Left lobe of liver (tissue), 2 donors: ENCODE measurements at regions not wholly inside any gene's neighbourhood (a gene's known extent, or its start where the extent isn't known, plus 50 kb on each side); places are given as distances from the start of the nearest gene placed in this dataset.
"Not testable (repeated sequence)": the region's sequence is repeated elsewhere in the genome, so short reads cannot be mapped to it uniquely, and the experiment has no call there.

Experiments used
- ATAC-seq: fragments of 200-7000 bp; cut with Tn5 transposase; one replicate; pipeline ENCODE4 v1.9.1; 2020; ENCODE audit warnings: mild to moderate bottlenecking, moderate library complexity
- DNase-seq: peaks from one replicate; pipeline ENCODE4 v3.0.0-alpha.2; 2020; ENCODE audit warnings: low spot score
- donor health status: DM: no; HTN: no; CAD: no; lungs with moderate emphysema.
- donor health status: DM: no; HTN: yes; CAD: no.

DNA sequence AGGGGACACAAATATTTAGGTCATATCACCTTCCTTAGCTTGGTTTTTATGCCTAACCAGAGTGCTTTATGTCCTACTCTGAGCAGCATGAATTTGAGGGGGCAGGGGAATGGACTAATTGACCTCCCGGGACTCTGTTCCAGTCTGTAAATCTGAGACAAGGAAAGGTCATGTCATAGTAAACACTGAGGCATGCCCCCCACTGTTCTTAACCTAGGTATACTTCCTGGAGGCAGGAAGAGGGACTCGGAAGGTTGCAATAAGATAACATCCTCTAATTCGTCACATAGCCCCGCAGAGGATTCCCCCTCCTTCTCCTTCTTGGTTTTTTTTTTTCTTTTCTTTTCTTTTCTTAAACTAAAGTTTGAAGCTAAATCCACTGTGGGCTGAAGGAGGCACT, 540.3 kb upstream of the CADM1 start:
- ATAC-seq: no peak
- DNase-seq: no peak

DNA sequence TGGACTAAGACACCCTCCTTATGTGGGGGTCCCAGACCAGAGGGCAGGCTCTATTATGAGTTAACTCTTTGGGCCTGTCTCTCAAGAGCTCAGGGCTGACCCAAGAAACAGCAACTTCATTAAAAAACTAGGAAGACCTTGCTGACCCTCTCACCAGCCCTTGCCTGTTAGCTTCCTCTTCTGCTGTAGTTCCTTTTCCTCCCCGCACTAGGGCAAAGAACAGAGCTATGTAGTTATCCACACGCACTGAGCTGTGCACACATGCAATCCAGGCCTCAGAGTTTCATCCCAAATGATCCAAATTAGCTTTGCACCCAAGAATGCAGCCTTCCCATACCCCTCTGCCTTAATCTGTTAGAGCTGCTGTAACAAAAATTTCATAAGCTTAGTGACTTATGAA, 539.6 kb upstream of the CADM1 start:
- ATAC-seq (no peak), DNase-seq (no peak)

DNA sequence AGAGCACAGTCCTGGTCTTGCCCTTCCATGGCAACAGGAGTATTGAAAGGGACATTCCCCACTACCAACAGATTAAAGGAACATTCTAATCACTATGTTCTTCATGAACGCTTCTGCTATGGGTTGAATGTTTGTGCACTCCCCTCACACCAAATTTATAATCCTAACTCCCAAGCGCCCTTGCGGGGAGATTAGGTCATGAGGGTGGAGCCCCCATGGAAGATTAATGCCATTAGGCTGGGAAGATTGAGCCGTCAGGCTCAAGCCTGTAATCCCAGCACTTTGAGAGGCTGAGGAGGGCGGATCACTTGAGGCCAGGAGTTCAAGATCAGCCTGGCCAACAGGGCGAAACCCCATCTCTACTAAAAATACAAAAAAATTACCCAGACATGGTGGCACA, 538.8 kb upstream of the CADM1 start:
- not testable (repeated sequence) for ATAC-seq, DNase-seq

GRCh38 chr11:116042146-116042545, 537.9 kb upstream of the CADM1 start:
- DNase-seq: no peak
- ATAC-seq: no peak

DNA sequence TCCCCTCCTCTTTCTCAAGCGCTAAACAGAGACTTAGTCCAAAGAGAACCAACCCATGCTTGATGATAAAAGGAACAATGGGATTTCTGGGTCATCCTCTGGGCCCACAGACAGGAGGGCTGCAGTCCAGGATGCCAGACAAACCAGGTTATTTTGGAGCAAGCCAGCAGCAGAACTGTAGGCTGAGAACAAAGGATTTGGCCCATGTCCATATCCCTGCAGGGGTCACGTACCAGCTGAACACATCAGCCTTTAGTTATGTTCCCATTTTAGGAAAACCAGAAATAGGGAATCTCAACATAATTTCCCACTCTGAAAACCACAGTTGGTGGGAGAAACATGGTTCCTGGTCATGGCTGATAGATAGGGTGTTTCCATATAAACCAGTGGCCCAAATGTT, 533.6 kb upstream of the CADM1 start:
- ATAC-seq: no peak
- DNase-seq: no peak

GRCh38 chr11:116035977-116036376, 531.8 kb upstream of the CADM1 start:
- no peak for ATAC-seq
- no peak for DNase-seq

GRCh38 chr11:116033931-116034553, 529.8 kb upstream of the CADM1 start:
- DNase-seq (no peak), ATAC-seq (no peak)

DNA sequence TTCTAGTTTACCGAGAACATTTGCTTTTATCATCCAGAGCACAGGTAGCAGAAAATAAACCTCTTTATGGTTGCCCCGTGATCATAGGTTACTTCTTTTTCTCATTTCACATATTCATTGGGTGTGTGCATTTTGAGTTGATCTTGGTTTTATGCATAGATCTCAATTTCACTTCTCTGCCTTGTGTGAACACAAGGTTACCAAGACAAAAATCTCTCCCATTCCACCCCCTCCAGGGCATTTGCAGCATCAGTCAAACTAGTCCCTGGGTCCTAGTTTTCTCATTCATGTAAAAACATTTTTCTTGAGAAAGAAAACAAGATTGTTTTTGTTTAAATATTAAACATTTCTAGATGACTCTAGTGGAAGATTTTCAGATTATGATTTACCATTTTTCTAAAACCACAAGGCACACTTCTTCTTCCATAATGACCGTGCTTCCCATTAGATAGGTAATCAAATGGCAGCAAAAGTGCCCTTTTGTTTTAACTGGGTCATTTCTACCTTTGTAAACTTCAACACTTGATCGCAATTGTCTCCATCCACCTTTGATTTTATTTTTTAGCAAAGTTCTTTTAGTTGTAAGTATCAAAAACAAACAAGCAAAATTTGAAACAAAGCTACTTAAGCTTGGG, 526.6 kb upstream of the CADM1 start:
- no peak for ATAC-seq

DNA sequence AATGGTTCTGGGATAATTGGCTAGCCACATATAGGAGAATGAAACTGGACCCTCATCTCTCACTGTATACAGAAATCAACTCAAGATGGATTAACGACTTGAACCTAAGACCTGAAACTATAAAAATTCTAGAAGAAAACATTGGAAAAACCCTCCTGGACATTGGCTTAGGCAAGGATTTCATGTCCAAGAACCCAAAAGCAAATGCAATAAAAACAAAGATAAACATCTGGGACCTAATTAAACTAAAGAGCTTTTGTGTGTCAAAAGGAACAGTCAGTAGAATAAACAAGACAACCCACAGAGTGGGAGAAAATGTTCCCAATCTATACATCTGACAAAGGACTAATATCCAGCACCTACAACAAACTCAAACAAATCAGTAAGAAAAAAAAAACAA, 524.3 kb upstream of the CADM1 start:
- DNase-seq, ATAC-seq: not testable (repeated sequence)

More for the DNA sequence above, 526.6 kb upstream of the CADM1 start:
- DNase-seq: no peak

GRCh38 chr11:115999437-115999836, 495.2 kb upstream of the CADM1 start:
- DNase-seq: no peak
- ATAC-seq: no peak

DNA sequence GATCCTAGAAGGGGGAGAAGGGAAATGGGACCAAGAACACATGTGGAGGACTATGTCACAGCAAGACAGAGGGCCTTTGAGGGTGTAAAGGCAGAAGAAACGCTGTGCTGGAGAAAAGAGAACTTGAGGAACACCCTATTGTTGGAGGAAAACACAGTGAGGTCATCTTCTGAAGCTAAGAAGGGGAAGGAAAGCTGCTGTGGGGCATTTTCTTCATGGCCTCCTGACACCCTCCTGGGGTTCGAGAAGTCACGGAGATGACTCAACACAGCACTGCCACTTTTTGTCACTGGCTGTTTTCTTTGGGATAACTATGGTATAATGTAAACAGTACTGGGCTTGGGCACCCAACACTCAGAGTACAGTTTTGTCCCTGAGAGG, 492.6 kb upstream of the CADM1 start:
- DNase-seq (no peak), ATAC-seq (no peak)

GRCh38 chr11:115996125-115996807, 492.1 kb upstream of the CADM1 start:
- no peak for DNase-seq
- ATAC-seq: no peak

DNA sequence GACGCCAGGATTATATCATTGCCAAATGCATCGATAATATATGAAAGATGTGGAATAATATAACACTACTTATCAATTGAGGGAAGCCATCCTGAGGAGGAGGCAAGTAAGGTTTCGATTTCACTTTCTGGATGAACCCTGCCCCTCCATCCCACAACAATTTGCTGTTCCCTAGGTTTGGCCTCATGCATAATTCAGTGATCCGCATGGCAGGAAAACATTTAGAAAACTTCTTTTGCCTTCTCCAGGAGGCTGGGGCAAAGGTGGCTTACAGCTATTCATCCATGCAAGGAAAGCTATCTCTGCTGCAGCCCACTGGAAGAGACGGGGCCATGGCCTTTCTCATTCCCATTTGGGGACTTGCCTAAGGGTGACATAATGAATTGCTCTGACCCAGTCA, 489.4 kb upstream of the CADM1 start:
- DNase-seq (no peak), ATAC-seq (no peak)

- DNase-seq (no peak), ATAC-seq (peak; percentile 84)
Measured at GRCh38 chr11:115990004-115990447, 485.8 kb upstream of the CADM1 start.

- no peak for ATAC-seq
- no peak for DNase-seq
Measured at GRCh38 chr11:115985896-115986295, 481.7 kb upstream of the CADM1 start.

- no peak for DNase-seq
- ATAC-seq: no peak
Measured at GRCh38 chr11:115984228-115984627, 480.0 kb upstream of the CADM1 start.

DNA sequence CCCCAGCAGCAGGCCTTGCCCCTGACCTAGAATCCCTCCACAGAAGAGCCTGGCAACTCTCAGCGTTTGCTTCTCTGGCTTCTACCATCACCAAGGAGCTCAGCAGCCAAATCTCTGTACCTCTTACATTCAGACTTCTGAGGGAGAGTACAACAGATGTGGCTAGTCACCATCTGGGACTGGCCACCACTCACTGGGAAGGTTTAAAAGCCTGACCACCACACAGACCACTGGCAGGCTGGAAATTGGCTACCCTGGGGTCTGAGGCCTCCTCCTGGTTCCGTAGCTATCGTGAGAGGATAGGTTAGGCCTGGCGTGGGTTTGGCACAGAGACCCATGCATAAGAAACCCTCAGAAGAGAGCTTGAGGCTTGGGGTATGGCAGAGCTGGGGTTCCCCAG, 478.5 kb upstream of the CADM1 start:
- ATAC-seq (no peak), DNase-seq (no peak)

- ATAC-seq (no peak), DNase-seq (no peak)
Measured at GRCh38 chr11:115981814-115982471, 477.7 kb upstream of the CADM1 start.

DNA sequence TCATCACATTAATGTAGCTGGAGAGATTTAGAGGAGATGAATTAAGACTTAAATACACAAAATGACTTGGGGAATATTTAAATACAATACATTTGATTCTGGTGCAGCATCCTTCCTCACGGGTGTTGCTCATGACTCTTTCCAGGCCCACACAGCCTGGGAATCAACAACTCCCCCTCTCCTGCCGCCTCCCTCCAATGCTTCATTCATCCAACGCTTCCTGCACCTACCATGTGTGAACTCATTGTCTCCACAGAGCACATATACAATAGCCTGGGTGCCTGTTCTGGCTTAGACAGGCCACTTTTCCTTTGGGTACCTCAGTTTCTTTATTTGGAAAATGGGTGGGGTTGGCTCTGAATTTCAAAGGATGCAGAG, 476.9 kb upstream of the CADM1 start:
- DNase-seq (no peak), ATAC-seq (no peak)

GRCh38 chr11:115980337-115981103, 476.3 kb upstream of the CADM1 start:
- no peak for ATAC-seq
- DNase-seq: no peak

- DNase-seq: no peak
- no peak for ATAC-seq
Measured at GRCh38 chr11:115974703-115975102, 470.5 kb upstream of the CADM1 start.
